Activated naive CD4-positive, alpha-beta T cell treated with Interleukin-2 at 50 U/mL for 16 hours (primary cell): ENCODE measurements at regions not wholly inside any gene's neighbourhood (a gene's known extent, or its start where the extent isn't known, plus 50 kb on each side); places are given as distances from the start of the nearest gene placed in this dataset.

Source experiments
- DNase-seq: peaks from one replicate; pipeline ENCODE4 v3.0.0-alpha.2; 2020

DNA sequence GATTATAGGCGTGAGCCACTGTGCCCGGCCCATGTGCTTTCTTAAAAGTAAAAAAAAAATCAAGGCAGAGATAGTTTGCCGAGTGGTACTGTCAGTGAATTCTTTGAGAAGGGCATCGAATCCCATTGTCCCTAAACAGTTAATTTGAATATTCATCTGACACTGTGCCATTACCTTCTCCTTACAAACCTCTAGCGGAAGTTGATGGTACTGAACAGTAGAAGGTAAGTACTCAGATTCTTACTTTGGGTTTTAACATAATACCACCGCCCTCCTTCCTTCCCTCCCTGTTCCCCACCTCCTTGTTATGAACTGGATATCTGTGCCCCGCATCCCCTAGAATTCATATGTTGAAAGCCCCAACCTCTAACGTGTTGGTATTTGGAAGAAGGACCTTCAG is 58.2 kb upstream of the CLMP start:
- DNase-seq: no peak

DNA sequence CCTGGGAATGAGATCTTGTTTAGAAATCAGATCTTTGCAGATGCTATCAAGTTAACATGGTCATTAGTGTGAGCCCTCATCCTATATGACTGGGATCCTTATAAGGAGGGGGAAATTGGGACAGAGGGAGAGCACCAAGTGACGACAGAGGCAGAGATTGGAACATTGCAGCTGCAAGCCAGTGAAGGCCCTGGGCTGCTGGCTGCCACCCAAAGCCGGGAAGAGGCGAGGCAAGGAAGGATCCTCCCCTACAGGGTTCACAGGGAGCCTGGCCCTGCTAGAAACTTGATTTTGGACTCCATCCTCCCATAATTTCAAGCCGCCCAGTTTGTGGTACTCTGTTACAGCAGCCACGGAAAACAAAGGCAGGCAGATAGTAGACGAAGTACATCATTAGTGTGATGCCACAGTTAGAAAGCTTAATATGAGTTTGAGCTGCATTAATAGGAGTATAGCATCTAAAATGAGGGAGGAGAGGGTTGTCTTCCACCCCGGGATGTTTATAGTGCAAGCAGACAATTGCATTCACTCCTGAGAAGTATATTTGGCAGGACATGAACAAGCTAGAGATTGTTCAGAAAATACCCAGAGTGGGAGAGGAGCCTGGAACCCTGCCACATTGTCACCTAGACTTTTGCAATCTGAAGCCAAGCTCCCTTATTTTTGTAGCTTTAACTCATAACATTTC is 56.8 kb upstream of the CLMP start:
- DNase-seq: no peak

DNA sequence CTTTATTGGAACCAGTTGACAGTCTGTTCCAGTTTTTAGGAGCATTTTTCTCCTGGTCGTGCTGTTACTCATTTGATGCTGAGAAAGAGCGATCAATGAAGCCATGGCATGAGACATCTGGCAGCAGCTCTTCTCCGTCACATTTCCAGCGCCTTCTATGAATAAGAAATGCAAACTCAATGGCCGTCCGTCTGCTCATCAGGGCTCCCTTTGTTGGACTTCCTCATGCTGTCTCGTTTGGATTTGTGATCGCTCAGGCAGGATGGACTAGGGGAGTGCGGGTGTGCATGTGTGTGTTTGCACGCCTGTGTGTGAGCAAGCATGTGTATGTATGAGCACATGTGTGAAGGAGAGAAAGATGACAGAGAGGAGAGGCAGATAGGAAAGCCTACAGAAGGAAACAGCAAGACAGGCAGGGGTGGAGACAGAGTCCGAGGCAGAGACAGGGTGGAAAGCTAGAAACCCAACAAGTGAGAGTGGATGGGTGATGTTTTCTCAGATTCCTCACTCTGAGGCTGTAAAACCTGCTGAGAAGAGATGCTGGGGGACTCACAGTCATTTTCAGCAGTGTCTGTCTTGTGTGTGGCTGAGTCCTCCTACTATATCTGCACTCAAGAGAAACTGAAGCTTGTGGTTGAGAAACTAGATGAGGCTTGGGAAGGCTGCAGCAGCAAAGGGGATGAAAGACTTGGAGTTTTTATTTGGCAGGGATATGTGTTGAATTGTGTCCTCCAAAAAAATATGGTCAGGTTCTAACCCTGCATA is 56.0 kb upstream of the CLMP start:
- no peak for DNase-seq

DNA sequence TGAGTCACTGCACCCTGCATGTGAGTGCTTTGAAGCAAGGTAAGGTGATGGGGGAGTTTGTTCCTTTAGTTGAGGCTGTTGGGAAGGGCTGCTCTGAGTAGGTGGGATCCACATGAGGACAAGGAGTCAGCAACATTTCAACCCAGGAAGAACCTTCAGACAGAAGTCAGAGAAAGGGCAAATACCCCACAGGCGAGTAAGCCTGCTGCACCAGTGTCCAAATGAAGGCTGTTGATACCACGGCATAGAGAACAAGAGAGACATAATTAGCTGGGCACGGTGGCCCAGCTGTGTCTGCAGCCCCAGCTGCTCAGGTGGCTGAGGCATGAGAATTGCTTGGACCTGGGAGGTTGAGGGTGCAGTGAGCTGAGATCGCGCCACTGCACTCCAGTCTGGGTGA is 54.3 kb upstream of the CLMP start:
- DNase-seq: no peak

DNA sequence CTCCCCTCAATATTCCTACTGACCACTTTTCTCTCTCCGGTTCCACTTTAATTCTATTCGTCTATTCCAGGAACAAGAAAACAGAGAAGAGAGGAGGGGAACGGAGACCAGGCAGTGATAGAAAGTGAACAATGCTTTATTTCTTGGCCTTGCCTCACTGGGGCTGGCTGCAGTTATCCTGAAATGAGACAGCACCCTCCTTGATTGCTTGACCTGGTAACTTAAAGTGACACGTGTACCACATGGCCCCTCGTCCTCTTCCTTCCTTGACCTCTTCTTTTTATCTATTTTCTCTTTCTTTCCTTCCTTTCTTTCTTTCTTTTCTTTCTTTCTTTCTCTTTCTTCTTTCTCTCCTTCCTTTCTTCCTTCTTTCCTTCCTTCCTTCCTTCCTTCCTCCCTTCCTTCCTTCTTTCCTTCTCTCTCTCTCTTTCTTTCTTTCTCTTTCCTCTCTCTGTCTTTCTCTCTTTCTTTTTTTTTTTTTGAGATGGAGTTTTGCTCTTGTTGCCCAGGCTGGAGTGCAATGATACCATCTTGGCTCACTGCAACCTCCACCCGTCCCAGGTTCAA is 52.8 kb upstream of the CLMP start:
- DNase-seq: no peak

DNA sequence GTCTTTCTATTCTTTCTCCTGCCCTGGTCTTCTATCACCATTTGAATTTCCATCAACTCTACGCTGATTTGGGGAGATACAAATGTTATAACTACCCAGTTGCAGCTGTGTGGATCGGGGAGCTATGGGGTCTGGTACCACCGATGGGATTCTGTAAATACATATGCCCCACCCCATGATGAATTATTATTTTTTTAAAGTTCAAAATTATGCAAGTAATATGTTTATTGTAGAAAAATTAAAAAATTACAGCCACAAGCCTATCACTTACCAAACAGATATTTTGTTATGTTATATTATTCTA is 52.4 kb upstream of the CLMP start:
- no peak for DNase-seq

DNA sequence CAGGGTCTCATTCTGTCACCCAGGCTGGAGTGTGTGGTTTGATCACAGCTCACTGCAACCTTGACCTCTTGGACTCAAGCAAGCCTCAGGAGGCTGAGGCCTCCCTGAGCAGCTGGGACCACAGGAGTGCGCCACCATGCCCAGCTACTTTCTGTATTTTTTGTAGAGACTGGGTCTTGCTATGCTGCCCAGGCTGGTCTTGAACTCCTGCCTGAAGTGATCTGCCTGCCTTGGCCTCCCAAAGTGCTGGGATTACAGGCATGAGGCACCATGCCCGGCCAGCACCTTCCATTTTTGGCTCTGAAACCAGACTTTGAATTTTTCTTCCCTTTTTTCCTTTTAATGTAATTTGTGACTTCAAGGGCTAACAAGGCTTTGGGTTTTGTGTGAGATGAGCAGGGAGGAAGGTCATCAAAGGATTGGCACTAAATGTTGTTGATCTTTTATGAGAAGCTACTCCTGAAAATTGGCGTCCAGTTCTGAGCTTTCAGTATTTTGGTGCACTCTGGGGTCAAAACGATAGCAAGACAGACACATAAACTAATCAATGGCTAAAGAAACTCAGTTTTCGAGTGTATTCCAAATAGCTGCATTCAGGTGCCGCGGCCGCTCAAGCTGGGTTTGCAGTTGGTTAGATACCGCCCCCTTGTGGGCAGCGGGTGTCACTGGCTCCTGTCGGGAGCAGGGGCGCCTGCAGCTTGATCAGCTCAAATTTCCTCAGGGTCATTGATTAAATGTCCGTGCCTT is 51.9 kb upstream of the CLMP start:
- DNase-seq: peak; percentile 82

DNA sequence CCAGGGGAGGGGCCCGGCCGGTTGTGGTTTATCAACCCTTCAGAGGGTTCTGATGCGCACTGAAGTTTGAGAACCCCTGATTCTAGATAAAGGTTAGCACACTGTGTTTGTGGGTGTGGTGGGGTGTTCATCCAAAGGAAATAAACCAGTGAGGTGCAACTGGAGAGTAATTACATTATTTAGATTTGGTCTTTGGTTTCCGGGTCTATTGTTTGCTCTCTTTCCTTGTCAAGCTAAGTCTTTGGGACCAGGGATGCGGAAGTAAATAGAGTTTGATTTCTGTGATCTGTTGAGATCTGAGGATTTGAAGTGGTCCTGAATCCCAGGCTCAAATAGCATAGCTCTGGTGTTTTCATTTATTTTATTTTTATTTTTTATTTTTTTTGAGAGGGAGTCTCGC is 50.5 kb upstream of the CLMP start:
- DNase-seq: no peak
